Rectal smooth muscle tissue (tissue), 1 donor: ENCODE measurements at regions not wholly inside any gene's neighbourhood (a gene's known extent, or its start where the extent isn't known, plus 50 kb on each side); places are given as distances from the start of the nearest gene placed in this dataset.
"Not testable (repeated sequence)": the region's sequence is repeated elsewhere in the genome, so short reads cannot be mapped to it uniquely, and the experiment has no call there.

ENCODE experiments used
- H3K27ac ChIP-seq: one replicate; pipeline ENCODE4 v1.7.0; 2013; ENCODE audit warnings: low read depth, low read length, inconsistent platforms
- H3K27me3 ChIP-seq: one replicate; pipeline ENCODE4 v1.7.0; 2013; ENCODE audit warnings: low read length; ENCODE audit not compliant: control insufficient read depth, insufficient read depth
- H3K36me3 ChIP-seq: one replicate; pipeline ENCODE4 v1.7.0; 2013; ENCODE audit warnings: low read length; ENCODE audit not compliant: control insufficient read depth, insufficient read depth
- H3K4me1 ChIP-seq: one replicate; pipeline ENCODE4 v1.7.0; 2013; ENCODE audit warnings: low read length; ENCODE audit not compliant: control insufficient read depth, insufficient read depth
- H3K4me3 ChIP-seq: one replicate; pipeline ENCODE4 v1.7.0; 2013; ENCODE audit warnings: low read length
- H3K9ac ChIP-seq: one replicate; pipeline ENCODE4 v1.7.0; 2013; ENCODE audit warnings: low read length

- not testable (repeated sequence) for H3K27me3 ChIP-seq, H3K27ac ChIP-seq, H3K4me3 ChIP-seq, H3K4me1 ChIP-seq, H3K36me3 ChIP-seq, H3K9ac ChIP-seq
These were observed 154.9 kb upstream of the ZNF469 start for GRCh38 chr16:88227722-88228482.

GRCh38 chr16:88228751-88229150, 154.0 kb upstream of the ZNF469 start:
- not testable (repeated sequence) for H3K4me3 ChIP-seq, H3K27ac ChIP-seq, H3K36me3 ChIP-seq, H3K9ac ChIP-seq, H3K27me3 ChIP-seq, H3K4me1 ChIP-seq

- not testable (repeated sequence) for H3K9ac ChIP-seq, H3K27ac ChIP-seq, H3K4me1 ChIP-seq, H3K36me3 ChIP-seq, H3K27me3 ChIP-seq, H3K4me3 ChIP-seq
These were observed 153.0 kb upstream of the ZNF469 start for GRCh38 chr16:88229710-88230109.

- not testable (repeated sequence) for H3K36me3 ChIP-seq, H3K27ac ChIP-seq, H3K4me1 ChIP-seq, H3K27me3 ChIP-seq, H3K4me3 ChIP-seq, H3K9ac ChIP-seq
These were observed 152.3 kb upstream of the ZNF469 start for GRCh38 chr16:88230276-88230966.

GRCh38 chr16:88230967-88231615, 151.7 kb upstream of the ZNF469 start:
- not testable (repeated sequence) for H3K4me1 ChIP-seq

GRCh38 chr16:88231839-88232238, 150.9 kb upstream of the ZNF469 start:
- not testable (repeated sequence) for H3K4me3 ChIP-seq, H3K4me1 ChIP-seq, H3K27me3 ChIP-seq, H3K36me3 ChIP-seq, H3K9ac ChIP-seq, H3K27ac ChIP-seq

More at GRCh38 chr16:88230967-88231615, 151.7 kb upstream of the ZNF469 start:
- H3K36me3 ChIP-seq, H3K9ac ChIP-seq, H3K27me3 ChIP-seq, H3K4me3 ChIP-seq, H3K27ac ChIP-seq: not testable (repeated sequence)

- H3K9ac ChIP-seq, H3K27ac ChIP-seq, H3K36me3 ChIP-seq, H3K4me1 ChIP-seq, H3K4me3 ChIP-seq, H3K27me3 ChIP-seq: not testable (repeated sequence)
These were observed 150.1 kb upstream of the ZNF469 start for GRCh38 chr16:88232401-88233258.

- H3K36me3 ChIP-seq, H3K27ac ChIP-seq, H3K4me3 ChIP-seq, H3K4me1 ChIP-seq, H3K27me3 ChIP-seq, H3K9ac ChIP-seq: not testable (repeated sequence)
These were observed 148.9 kb upstream of the ZNF469 start for GRCh38 chr16:88233621-88234420.

GRCh38 chr16:88234421-88235271, 148.1 kb upstream of the ZNF469 start:
- H3K4me3 ChIP-seq, H3K36me3 ChIP-seq, H3K27ac ChIP-seq, H3K4me1 ChIP-seq, H3K27me3 ChIP-seq, H3K9ac ChIP-seq: not testable (repeated sequence)

GRCh38 chr16:88235691-88236090, 147.1 kb upstream of the ZNF469 start:
- not testable (repeated sequence) for H3K4me3 ChIP-seq, H3K36me3 ChIP-seq, H3K27me3 ChIP-seq, H3K9ac ChIP-seq, H3K4me1 ChIP-seq, H3K27ac ChIP-seq

GRCh38 chr16:88236229-88236628, 146.5 kb upstream of the ZNF469 start:
- not testable (repeated sequence) for H3K4me1 ChIP-seq, H3K36me3 ChIP-seq, H3K27ac ChIP-seq, H3K27me3 ChIP-seq, H3K4me3 ChIP-seq, H3K9ac ChIP-seq
